HG02610 (cell line): ENCODE measurements at regions not wholly inside any gene's neighbourhood (a gene's known extent, or its start where the extent isn't known, plus 50 kb on each side); places are given as distances from the start of the nearest gene placed in this dataset.
"Not testable (repeated sequence)": the region's sequence is repeated elsewhere in the genome, so short reads cannot be mapped to it uniquely, and the experiment has no call there.

Source experiments
- ATAC-seq: cut with Tn5 transposase; IDR thresholded peaks from one replicate; pipeline ENCODE4 v1.9.1; 2021; ENCODE audit warnings: mild to moderate bottlenecking, moderate library complexity; ENCODE audit not compliant: unreplicated experiment

GRCh38 chr4:176619430-176619829 is 173.3 kb downstream of the VEGFC start:
- no peak for ATAC-seq

DNA sequence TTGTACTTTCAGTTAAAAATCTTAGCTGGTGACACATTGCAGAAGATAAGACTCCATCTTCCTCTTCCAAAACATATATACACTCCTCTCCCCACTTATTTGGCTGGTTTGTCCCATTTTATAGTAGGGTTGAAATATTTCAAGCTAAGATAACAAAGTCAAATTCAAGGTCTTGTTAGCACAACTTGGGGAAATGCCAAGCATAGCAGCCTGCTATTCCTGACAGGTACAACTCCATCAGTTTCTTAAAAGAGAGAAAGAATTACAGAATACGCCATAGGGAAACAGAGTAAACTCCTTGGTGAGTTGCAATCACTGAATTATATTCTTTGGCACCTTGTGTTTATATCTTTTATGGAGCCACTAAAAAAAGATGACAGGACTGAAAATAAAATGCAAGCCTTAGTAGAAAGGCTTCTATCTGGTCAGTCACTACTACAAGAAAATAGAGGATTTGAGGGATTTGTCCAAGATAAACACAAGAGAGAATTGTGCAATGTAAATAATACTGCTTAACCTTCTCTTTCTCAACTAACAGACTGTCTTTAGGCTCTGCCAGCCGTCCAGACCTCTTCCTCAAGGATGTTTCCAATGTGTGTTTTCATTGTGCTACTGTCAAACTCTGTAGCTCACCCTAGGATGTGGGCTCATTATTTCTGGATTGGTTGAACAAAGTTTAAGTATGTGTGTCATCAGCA is 170.3 kb downstream of the VEGFC start:
- no peak for ATAC-seq

DNA sequence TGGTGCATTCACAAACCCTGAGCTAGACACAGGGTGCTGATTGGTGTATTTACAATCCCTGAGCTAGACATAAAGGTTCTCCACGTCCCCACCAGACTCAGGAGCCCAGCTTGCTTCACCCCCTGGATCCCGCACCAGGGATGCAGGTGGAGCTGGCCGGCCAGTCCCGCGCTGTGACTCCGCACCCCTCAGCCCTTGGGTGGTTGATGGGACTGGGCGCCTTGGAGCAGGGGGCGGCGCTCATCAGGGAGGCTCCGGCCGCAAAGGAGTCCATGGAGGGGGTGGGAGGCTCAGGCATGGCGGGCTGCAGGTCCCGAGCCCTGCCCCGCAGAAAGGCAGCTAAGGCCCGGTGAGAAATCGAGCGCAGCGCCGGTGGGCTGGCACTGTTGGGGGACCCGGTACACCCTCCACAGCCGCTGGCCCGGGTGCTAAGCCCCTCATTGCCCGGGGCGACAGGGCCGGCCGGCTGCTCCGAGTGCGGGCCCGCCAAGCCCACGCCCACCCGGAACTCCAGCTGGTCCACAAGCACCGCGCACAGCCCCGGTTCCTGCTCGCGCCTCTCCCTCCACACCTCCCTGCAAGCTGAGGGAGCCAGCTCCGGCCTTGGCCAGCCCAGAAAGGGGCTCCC is 167.6 kb downstream of the VEGFC start:
- not testable (repeated sequence) for ATAC-seq

GRCh38 chr4:176627916-176628315 is 164.8 kb downstream of the VEGFC start:
- ATAC-seq: no peak

DNA sequence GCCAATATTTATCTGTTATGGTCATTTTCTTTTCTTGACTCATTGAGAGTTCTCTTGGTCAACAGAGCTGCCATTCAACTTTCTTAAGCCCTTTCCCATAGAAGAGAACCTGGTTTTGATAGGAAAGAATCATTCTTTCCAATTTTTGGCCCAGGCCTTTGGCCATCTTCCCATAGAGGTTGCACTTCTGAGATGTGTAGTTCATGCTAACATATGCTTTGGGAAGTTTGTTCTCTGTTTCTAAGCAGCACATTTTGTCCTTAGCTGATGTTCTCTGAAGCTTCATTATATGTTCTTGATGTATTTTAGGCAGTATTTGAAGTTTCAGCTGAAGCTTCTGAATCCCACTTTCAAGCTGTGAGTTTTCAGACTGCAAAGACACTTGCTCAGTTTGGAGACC is 161.1 kb downstream of the VEGFC start:
- ATAC-seq: no peak
